ENCODE measurements at regions not wholly inside any gene's neighbourhood (a gene's known extent, or its start where the extent isn't known, plus 50 kb on each side); places are given as distances from the start of the nearest gene placed in this dataset.
"Not testable (repeated sequence)": the region's sequence is repeated elsewhere in the genome, so short reads cannot be mapped to it uniquely, and the experiment has no call there.

DNA sequence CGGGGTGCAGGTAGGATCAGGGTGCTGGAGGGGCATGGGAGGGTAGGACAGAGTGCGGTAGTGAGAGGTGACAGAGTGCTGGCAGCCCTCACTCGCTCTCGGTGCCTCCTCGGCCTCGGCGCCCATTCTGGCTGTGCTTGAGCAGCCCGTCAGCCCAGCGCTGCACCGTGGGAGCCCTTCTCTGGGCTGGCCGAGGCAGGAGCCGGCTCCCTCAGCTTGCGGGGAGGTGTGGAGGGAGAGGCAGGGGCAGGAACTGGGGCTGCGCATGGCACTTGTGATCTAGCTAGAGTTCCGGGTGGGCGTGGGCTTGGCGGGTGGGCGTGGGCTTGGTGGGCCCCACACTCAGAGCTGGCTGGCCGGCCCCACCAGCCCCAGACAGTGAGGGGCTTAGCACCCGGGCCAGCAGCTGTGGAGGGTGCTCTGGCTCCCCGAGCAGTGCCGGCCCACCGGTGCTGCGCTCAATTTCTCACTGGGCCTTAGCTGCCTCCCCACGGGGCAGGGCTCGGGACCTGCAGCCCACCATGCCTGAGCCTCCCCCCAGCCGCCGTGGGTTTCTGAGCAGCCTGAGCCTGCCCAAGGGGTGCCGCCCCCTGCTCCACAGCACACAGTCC, 112.8 kb upstream of the DUSP22 start:
- Mint-ChIP-seq H3K27ac (ENCODE audit: unreplicated experiment) (no peak overlapping the region), H3K4me1 (ENCODE audit: low read depth, unreplicated experiment) (peaks cover 2% of the 10 kb centered on the region), H3K9me3 (ENCODE audit: unreplicated experiment) (no peaks in the 10 kb centered on the region), H3K36me3 (ENCODE audit: unreplicated experiment) (no peaks in the 10 kb centered on the region), H3K27me3 (ENCODE audit: unreplicated experiment) (no peaks in the 10 kb centered on the region), H3K4me3 (ENCODE audit: unreplicated experiment) (no peak overlapping the region)
- no peak for TF ChIP-seq CTCF (IDR thresholded peaks at IDR 0.05; ENCODE audit: partially characterized antibody, unreplicated experiment)
- no peak for DNase-seq

DNA sequence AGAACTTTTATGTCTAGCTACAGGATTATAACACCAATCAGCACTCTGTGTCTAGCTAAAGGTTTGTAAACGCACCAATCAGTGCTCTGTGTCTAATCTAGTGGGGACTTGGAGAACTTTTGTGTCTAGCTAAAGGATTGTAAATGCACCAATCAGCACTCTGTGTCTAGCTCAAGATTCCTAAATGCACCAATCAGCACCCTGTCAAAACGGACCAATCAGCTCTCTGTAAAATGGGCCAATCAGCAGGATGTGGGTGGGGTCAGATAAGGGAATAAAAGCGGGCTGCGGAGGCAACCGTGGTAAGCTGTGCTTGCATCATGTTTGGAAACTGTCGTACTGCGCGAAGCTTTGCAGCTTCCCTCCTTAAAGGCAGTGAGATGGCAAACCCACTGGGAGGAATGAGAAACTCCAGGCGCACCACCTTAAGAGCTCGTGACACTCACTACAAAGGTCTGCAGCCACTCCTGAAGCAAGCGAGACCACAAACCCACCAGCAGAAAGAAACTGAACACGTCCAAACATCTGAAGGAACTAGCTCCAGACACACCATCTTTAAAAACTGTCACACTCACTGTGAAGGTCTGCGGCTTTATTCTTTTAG, 112.1 kb upstream of the DUSP22 start:
- not testable (repeated sequence) for DNase-seq; H3K4me3 Mint-ChIP-seq (ENCODE audit: unreplicated experiment); H3K27me3 Mint-ChIP-seq (ENCODE audit: unreplicated experiment); H3K4me1 Mint-ChIP-seq (ENCODE audit: low read depth, unreplicated experiment); H3K36me3 Mint-ChIP-seq (ENCODE audit: unreplicated experiment); H3K9me3 Mint-ChIP-seq (ENCODE audit: unreplicated experiment); H3K27ac Mint-ChIP-seq (ENCODE audit: unreplicated experiment)

DNA sequence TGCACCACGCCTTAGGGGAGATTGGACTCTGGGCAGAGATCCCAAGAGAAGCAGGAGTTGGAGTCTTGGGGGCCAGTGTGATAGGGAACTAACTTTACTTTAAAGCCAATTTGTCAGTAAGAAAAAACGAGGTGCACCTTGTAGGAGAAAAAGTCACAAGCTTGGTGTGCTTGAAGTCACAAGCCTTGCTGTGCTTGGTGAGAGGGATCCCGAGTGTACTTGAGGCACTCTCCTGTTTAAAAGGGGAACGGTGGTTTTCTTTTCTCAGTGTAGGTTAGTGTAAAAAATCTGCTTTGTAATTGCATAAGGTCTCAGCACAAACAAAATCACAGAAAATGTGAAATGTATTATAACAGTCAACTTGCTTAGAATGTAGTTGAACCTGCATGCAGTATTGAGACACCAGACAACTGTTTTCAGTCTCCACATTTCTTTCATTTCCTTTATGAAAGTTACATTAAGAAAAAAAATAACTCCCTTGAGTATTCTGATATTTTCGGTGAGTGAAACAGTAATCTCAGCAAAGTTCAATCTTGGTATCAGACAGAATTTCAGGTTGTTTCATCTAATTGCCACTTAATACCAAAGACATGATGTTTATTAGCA, 111.1 kb upstream of the DUSP22 start:
- TF ChIP-seq CTCF (IDR thresholded peaks at IDR 0.05; ENCODE audit: partially characterized antibody, unreplicated experiment) = no peak
- Mint-ChIP-seq H3K4me1 (ENCODE audit: low read depth, unreplicated experiment) (peaks cover 2% of the 10 kb centered on the region), H3K36me3 (ENCODE audit: unreplicated experiment) (no peaks in the 10 kb centered on the region), H3K27ac (ENCODE audit: unreplicated experiment) (no peak overlapping the region), H3K9me3 (ENCODE audit: unreplicated experiment) (no peaks in the 10 kb centered on the region), H3K27me3 (ENCODE audit: unreplicated experiment) (no peaks in the 10 kb centered on the region), H3K4me3 (ENCODE audit: unreplicated experiment) (no peak overlapping the region)
- no peak for DNase-seq

- peaks cover 1% of the 10 kb centered on the region for H3K9me3 Mint-ChIP-seq (ENCODE audit: unreplicated experiment)
- peaks cover 2% of the 10 kb centered on the region for H3K27me3 Mint-ChIP-seq (ENCODE audit: unreplicated experiment)
- no peak for TF ChIP-seq CTCF (IDR thresholded peaks at IDR 0.05; ENCODE audit: partially characterized antibody, unreplicated experiment)
- H3K4me3 Mint-ChIP-seq (ENCODE audit: unreplicated experiment) = no peak overlapping the region
- DNase-seq = no peak
- H3K4me1 Mint-ChIP-seq (ENCODE audit: low read depth, unreplicated experiment) = peaks cover 7% of the 10 kb centered on the region
- no peak overlapping the region for H3K27ac Mint-ChIP-seq (ENCODE audit: unreplicated experiment)
- no peaks in the 10 kb centered on the region for H3K36me3 Mint-ChIP-seq (ENCODE audit: unreplicated experiment)
These were observed 108.6 kb upstream of the DUSP22 start for GRCh38 chr6:183668-184067.

GRCh38 chr6:184161-184700, 108.1 kb upstream of the DUSP22 start:
- no peak overlapping the region for H3K27ac Mint-ChIP-seq (ENCODE audit: unreplicated experiment)
- H3K36me3 Mint-ChIP-seq (ENCODE audit: unreplicated experiment) = no peaks in the 10 kb centered on the region
- H3K4me1 Mint-ChIP-seq (ENCODE audit: low read depth, unreplicated experiment) = peaks cover 7% of the 10 kb centered on the region
- TF ChIP-seq CTCF (IDR thresholded peaks at IDR 0.05; ENCODE audit: partially characterized antibody, unreplicated experiment) = no peak
- no peak for DNase-seq
- peaks cover 2% of the 10 kb centered on the region for H3K27me3 Mint-ChIP-seq (ENCODE audit: unreplicated experiment)
- peaks cover 1% of the 10 kb centered on the region for H3K9me3 Mint-ChIP-seq (ENCODE audit: unreplicated experiment)
- H3K4me3 Mint-ChIP-seq (ENCODE audit: unreplicated experiment) = no peak overlapping the region

All from glutamatergic neuron (in vitro differentiated cells).